Activated gamma-delta T cell treated with anti-CD3 and anti-CD28 coated beads, Interleukin-2, amount 50 U/mL, for 16 hours (primary cell): ENCODE measurements at regions not wholly inside any gene's neighbourhood (a gene's known extent, or its start where the extent isn't known, plus 50 kb on each side); places are given as distances from the start of the nearest gene placed in this dataset.
"Not testable (repeated sequence)": the region's sequence is repeated elsewhere in the genome, so short reads cannot be mapped to it uniquely, and the experiment has no call there.

Experiments
- DNase-seq: peaks from one replicate; pipeline ENCODE4 v3.0.0-alpha.2; 2020; ENCODE audit warnings: low read depth

DNA sequence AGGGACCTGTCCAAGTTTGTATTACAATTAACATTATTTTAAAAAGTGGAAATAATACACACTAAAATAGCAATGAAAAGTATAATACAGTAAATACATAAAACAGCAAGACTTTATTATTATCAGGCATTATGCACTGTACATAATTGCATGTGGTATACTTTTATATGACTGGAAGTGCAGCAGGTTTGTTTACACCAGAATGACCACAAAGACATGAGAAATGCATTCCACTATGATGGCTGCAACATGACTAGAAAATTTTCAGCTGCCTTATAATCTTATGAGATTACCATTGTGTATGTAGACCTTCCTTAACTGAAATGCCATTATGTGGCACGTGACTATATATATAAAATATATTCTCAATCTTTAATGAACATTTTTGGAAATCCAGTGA, 1699.6 kb downstream of the KCNT2 start:
- DNase-seq, result no peak

DNA sequence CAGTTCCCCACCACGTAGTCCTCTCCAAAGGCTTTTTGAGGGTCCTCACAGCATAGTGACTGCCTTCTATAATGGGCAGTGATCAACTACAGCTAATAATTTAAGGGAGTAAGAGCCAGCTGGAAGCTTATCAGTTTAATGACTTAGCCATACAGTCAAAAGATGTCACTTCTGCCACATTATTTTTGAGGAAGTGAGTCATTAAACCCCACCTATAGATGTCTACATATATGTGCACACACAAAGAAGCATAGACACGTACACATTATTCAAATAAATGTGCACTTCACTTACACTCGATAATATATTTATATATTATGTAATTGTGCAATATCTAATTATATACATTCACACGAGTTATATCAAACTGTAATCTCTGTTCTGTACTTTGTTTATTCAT, 1704.7 kb downstream of the KCNT2 start:
- no peak for DNase-seq

DNA sequence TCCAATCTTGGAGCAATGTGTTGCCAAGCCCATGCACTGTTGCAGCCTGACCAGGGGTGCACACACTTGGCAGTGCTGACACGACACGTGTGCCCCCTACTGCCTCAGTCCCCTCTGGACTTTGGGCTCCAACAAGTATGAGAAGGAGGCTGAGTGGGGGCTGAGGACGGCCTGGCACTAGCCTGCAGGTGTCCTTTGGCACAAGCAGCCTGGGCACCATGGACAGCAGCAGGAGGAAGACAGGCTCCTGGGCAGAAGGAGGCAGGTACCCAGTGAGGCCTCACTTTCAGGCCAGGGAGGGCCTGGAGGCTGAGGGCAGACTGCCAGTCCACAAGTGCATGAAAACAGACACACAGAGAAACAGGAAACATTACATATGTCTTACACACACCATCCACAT, 1702.9 kb upstream of the B3GALT2 start:
- DNase-seq, result no peak

DNA sequence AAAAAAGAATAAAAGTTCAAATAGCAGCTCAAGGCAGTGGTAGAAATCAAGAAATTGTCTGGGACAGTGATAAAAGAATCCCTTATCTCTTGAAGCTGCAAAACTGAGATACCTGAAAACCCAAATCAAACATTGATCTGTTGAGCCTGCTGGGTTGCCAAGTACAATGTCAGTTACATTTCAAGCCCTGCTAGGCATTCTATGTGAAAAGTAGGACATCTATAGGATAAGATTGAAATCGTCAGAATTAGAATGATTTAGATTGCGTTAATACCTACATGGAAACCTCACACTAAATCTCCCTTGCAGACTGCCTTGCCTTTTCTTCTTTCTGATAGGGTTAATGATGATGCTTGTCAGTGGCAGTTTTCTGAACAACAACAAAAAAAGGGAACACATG, 1684.4 kb upstream of the B3GALT2 start:
- DNase-seq, result no peak

DNA sequence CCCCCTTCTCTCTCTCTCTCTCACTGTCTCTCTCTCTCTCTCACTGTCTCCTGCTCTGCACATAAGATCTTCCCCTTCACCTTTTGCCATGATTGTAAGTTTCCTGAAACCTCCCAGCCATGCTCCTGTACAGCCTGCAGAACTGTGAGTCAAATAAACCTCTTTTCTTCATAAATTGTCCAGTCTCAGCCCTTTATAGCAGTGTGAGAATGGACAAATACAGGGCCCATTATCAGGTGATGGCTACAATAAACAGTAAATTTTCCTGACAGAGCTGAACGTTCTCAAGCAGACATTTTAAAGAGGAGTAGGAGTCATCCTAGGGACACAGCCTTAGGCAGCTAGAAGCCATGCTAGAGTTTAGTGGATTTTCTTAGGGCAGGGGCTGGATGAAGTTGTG, 1679.7 kb upstream of the B3GALT2 start:
- DNase-seq, result no peak

DNA sequence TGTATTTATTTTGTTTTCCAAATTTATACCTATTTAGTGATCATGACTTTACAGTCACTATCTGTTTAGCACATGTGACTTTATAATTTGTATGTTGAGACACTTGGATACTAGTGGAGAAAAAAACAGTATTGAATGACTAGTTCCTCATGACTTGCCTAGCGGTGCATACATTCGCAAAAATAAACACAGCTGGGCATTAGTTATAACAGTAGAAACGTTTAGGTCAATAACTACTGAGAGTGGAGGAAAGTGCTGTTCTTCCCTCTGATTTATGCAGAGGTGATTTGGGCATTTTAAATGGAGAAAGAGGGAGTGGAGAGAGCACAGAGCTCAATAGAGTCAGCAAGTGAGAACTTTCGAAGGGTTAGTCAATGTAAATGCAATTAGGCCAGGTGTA, 1679.0 kb upstream of the B3GALT2 start:
- no peak for DNase-seq

DNA sequence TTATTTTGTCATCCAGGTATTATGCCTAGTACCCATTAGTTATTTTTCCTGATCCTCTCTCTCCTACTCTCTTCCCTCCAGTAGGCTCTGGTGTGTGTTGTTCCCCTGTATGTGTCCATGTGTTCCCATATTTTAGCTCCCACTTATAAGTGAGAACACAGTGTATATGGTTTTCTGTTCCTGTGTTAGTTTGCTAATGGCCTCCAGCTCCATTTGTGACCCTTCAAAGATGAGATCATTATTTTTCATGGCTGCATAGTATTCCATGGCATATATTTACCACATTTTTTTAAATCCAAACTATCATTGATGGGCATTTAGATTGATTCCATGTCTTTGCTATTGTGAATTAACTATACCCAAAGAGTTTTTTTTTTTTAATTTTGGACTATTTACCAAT, 1675.7 kb upstream of the B3GALT2 start:
- DNase-seq, result no peak

DNA sequence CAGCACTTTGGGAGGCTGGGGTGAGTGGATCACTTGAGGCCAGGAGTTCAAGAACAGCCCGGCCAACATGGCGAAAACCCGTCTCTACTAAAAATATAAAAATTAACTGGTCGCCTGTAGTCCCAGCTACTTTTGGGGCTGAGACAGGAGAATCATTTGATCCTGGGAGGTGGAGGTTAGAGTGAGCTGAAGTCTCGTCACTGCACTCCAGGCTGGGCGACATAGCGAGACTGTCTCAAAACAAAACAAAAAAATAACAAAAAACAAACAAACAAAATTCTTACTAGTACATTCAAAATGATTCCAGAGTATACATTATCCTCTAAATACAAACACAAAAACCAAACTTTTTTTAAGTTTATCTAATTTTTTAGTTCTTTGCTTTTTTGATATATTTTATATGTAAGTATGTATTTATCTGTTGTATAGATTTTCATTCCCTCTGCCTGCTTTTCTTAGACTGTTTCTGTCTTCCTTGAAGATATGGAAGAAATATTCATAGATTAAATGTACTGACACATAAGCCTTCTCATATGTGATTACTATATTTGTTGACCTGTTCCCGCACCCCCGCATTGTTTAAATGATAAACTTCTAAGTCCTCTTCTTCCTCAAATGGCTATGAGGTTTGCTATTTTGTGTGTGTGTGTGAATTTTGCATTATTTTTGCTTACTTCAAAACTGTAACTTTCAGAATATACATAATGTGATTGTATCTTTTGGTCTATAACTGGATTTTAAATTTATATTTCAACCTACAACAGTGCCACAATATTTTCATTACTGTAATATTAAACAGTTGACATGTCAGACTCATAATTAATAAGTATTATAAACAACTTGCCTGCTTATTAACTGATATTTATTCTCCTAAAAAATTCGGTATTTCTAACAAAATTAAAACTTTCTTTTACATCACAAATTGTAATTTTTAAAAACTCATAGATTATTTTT, 1674.1 kb upstream of the B3GALT2 start:
- no peak for DNase-seq

DNA sequence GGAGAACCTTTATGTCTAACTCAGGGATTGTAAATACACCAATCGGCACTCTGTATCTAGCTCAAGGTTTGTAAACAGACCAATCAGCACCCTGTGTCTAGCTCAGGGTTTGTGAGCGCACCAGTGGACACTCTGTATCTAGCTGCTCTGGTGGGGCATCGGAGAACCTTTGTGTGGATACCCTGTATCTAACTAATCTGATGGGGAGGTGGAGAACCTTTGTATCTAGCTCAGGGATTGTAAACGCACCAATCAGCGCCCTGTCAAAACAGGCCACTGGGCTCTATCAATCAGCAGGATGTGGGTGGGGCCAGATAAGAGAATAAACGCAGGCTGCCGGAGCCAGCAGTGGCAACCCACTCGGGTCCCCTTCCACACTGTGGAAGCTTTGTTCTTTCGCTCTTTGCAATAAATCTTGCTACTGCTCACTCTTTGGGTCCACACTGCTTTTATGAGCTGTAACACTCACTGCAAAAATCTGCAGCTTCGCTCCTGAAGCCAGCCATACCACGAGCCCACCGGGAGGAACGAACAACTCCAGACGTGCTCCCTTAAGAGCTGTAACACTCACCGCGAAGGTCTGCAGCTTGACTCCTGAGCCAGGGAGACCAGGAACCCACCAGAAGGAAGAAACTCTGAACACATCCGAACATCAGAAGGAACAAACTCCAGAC, 1673.2 kb upstream of the B3GALT2 start:
- DNase-seq, result not testable (repeated sequence)

DNA sequence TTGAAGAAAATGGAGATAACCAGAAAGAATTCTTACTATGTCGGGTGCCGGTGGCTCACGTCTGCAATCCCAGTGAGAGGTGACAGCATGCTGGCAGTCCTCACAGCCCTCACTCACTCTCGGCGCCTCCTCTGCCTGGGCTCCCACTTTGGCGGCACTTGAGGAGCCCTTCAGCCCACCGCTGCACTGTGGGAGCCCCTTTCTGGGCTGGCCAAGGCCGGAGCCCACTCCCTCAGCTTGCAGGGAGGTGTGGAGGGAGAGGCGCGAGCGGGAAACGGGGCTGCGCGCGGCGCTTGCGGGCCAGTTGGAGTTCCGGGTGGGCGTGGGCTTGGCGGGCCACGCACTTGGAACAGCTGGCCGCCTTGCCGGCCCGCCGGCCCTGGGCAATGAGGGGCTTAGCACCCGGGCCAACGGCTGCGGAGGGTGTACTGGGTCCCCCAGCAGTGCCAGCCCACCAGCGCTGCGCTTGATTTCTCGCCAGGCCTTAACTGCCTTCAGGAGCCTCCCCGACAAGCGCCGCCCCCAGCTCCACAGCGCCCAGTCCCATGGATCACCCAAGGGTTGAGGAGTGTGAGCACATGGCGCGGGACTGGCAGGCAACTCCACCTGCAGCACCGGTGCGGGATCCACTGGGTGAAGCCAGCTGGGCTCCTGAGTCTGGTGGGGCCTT, 1672.5 kb upstream of the B3GALT2 start:
- not testable (repeated sequence) for DNase-seq

DNA sequence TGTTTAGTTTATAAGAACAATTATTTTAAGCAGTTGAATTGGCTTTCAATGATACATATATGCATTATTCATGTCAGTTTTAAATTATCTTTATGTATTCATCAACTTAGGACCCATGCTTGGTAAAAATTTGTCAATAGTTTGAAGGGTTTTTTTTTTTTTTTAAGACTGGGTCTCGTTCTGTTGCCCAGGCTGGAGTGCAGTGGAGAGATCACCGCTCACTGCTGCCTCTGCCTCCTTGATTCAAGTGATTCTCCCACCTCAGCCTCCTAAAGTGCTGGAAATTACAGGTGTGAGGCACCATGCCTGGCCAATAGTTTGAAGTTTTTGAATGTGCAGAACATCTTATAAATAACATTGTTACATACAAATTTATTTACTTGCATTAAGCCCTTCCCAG, 1671.0 kb upstream of the B3GALT2 start:
- no peak for DNase-seq

DNA sequence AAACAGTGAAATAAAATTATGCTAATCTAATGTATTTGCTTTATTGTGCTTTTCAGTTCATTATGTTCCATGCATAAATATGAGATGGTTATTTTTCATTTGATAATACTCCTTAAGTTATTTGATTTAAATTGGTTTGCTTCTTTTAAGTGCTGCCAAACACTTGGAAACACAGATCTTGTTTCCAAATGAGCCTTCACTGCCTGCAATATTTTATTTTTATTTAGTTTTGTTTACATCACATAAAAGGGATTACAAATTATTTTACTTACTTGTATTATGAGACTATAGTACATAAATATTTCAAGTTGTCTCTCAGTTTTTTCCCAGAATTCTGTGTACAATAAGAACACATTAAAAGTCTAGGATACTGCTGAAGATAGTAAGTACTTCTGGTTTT, 1662.4 kb upstream of the B3GALT2 start:
- no peak for DNase-seq

DNA sequence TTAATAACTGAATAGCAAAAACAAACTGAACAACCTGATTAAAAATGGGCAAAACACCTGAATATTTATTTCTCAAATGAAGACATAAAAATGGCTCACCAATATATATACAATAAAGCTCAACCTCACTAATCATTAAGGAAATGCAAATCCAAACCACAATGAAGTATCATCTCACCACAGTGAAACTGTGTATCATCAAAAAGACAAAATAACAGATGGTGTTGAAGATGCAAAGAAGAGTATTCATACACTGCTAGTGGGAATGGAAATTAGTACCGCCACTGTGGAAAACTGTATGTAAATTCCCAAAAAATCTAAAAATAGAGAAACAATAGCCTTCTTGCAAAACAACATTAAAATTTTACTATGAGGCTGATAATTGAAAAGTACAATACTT, 1660.1 kb upstream of the B3GALT2 start:
- DNase-seq, result no peak

DNA sequence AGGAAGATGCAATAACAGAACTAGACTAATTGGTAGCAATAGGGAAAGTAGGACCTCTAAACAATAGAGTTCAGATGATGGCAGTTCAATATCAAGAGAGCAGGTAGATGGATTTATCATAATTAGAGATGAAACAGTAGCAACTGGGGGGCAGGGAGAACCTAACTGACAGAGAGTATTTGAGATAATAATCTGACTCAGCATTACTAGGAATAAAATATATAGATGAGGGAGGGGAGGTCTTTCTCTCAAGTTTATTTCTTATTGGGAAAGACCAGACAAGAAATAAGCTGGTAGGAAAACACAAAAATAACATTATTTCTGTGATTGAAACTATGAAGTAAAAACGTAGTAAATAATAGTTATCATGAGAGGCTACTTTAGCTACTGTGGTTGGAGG, 1656.7 kb upstream of the B3GALT2 start:
- DNase-seq, result no peak

DNA sequence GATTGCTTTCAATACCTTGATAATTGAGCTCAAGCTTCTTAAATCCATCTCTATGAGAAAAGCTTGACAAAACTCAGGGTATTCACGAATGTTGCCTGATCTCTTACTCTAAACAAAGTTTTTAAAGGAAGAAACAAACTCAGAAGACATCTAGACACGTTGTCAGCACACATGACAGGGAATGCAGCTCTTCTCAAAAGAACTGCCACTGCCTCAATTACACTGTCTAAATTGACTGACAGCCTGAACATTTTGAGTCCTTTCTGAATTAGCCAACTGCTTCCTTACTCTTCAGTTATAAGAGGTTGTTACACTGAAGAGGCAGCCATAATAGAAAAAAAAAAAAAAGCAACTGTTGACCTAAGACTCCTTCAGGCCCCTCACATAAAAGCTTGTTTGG, 1646.7 kb upstream of the B3GALT2 start:
- no peak for DNase-seq

DNA sequence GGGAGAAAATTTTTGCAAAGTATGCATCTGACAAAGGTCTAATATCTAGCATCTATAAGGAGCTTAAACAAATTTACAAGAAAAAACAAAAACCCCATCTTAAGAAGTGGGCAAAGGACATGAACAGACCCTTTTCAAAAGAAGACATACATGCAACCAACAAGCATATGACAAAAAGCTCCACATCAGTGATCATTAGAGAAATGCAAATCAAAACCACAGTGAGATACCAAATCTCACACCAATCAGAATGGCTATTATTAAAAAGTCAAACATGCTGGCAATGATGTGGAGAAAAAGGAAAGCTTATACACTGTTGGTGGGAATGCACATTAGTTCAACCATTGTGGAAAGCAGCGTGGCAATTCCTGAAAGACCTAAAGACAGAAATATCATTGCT, 1645.2 kb upstream of the B3GALT2 start:
- not testable (repeated sequence) for DNase-seq

DNA sequence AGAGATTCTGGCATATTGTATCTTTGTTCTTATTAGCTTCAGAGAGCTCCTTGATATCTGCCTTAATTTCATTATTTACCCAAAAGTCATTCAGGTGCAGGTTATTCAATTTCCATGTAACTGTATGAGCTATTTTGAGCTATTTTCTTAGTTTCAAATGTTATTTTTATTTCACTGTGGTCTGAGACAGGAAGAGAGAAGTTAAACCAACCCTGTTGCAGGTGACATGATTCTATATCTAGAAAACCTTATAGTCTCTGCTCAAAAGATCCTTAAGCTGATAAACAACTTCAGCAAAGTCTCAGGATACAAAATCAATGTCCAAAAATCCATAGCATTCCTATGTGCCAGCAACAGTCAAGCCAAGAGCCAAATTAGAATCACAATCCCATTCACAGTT, 1644.0 kb upstream of the B3GALT2 start:
- DNase-seq, result no peak

DNA sequence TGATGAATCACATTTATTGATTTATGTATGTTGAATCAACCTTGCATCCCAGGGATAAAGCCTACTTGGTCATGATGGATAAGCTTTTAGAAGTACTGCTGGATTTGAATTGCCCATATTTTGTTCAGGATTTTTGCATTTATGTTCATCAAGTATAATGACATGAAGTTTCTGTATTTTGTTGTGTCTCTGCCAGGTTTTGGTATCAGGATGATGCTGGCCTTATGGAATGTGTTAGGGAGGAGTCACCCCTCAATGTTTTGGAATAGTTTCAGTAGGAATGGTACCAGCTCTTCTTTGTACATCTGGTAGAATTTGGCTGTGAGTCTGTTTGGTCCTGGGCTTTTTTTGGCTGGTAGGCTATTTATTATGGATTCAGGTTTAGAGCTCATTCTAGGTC, 1643.1 kb upstream of the B3GALT2 start:
- DNase-seq, result no peak

DNA sequence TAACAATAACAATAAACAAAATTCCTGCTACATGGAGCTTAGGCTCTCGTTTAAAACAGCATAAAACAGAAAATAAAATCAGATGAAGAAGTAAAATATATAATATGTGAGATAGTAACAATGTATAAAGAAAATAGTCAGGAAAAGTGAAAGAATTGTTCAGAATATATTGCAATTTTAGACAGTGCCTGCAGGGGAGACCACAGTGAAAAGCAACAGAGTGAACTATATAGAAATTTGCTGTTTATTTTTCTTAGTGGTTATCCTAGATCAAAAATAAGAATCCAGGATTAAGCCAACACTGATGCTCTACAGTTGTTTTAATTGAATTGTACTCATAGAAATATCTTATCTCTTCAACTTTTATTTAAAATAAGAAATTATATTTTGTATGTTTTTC, 1639.0 kb upstream of the B3GALT2 start:
- no peak for DNase-seq

DNA sequence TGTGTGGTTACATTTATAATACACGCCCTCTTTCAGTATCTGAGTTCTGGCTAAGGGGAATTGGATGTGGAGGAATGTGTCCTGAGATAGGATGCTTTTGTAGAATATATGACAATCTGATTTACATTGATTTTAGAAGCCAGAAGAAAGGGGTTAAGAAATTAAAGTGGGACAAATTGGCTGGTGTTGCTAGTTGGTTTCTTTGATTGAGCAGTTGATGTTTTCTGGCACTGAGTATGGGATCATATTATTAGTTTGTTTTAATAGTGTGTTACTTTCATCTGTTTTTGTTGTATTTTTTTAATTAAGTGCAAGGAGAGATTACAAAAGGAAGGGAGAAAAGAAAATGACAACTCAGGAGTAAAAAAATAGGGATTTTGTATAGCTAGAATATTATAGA, 1634.7 kb upstream of the B3GALT2 start:
- DNase-seq, result no peak

DNA sequence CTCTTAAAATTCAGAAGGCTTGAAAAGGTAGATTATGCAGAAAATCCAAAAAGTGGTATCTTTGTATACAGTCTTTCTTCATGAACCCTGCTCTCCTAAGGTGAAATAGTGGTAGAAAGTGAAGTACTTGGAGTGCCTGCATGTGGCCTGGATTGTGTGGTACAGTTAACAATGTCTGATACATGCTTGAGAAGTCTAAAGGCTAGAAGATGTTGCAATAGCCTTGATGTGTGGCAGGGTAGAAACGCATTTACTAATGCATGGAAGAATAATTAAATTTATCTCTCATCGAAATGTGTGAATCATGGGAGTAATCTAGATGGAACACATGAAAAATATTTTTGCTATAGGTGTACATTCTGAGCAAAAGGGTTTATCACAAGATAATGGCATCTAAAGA, 1632.3 kb upstream of the B3GALT2 start:
- DNase-seq, result no peak

DNA sequence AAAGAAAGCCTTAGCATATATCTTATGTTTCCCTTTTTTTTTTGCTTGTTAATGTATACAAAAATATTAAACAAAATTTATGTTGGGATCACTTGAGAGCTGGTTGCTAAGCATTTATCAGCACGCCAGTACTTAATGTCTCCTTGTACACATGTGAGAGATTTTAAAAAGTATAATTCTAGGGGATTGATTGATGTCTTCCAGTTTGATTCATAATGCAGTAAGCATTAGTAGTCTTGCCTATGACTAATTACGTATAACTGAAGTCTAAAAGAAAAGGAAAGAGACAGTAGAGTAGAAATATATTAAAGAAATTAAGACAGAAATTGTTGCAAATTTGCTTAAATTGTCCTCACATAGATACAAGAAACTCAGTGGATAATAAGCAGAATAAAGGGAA, 1630.4 kb upstream of the B3GALT2 start:
- no peak for DNase-seq

DNA sequence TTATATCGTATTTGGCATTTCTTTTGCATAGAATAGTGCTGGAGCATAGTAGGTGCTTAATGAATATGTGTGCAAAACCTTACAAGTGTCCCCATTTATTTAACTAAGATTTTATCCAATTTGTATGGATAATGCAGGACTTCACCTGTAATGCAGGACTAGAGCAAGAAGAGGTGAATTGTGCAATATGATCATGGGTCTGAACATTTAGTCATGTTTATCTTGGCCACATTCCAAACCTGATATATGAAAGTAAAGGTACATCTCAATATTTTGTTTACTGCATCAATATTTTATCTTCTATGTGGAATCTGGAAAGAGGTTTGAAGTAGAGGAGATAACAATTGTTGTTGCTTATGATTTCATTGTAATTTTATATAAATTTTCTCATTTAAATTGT, 1626.7 kb upstream of the B3GALT2 start:
- no peak for DNase-seq
